GM19397 (cell line): ENCODE measurements at regions not wholly inside any gene's neighbourhood (a gene's known extent, or its start where the extent isn't known, plus 50 kb on each side); places are given as distances from the start of the nearest gene placed in this dataset.
"Not testable (repeated sequence)": the region's sequence is repeated elsewhere in the genome, so short reads cannot be mapped to it uniquely, and the experiment has no call there.

ENCODE experiments used
- ATAC-seq: cut with Tn5 transposase; IDR thresholded peaks from one replicate; pipeline ENCODE4 v1.9.1; 2021; ENCODE audit warnings: mild to moderate bottlenecking, moderate library complexity; ENCODE audit not compliant: unreplicated experiment

DNA sequence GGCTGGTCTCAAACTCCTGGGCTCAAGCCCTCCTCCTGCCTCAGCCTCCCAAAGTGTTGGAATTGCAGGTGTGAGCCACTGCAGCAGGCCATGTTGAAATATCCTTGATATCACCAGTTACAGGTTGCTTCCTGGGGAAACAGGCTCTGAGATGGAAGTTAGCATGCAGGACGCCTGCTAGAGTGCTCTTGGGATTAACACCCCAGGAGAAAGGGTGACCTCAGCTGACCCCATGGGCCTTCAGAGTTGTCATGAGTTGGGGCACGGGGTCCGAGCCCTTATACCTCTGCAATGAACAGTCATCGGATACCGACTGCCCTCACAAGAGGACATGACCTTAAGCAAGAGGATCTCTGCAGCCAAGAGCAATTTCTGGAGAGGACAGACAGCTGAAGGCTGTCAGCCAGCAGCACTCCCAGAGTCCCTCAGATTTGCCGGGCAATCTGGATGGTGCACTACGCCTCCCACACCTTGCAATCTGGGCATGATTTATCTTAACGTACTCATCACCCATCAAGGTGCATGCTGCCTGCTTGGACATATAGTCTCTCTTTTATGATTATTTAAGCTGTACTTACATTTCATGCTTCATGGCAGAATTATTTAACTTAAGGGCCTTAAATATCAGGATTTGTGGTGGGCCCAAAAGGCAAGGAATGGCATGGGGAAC lies 134.6 kb downstream of the ADSS2 start:
- ATAC-seq, result no peak

DNA sequence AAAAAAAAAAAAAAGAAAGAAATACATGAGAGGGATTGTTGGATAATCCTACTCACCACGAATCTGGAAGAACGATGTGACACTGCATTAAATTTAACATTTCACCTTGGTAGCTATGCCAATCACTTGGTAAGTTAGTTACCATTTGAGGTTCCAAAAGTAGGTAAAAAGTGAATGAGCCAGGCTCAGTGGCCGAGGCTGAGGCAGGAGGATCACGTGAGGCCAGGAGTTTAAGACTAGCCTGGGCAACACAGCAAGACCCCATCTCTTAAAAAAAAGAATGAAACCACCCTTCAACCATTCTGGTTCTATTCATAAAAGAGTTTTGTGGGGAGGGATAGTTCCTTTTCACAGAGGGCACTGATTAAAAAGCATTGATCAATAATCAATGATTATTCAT lies 133.6 kb downstream of the ADSS2 start:
- ATAC-seq, result no peak

DNA sequence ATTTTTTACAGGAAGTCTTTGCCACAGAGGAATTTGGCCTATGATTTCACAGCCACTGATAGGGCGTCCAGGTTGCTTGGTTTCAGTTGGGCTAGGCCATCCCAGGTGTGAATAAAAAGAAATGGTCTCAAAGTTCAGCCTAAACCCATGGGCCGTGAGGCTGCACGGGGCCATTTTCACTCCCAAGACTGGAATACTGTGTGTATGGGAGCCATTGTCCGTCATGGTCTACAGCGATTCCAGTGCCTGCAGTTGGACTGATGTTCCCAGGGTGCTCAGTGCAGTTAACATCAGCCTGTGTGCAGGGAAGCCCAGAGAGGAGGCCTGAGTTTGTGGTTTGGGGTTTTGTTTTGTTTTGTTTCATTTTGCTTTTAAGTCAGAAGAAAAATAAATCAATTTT lies 133.2 kb downstream of the ADSS2 start:
- no peak for ATAC-seq

DNA sequence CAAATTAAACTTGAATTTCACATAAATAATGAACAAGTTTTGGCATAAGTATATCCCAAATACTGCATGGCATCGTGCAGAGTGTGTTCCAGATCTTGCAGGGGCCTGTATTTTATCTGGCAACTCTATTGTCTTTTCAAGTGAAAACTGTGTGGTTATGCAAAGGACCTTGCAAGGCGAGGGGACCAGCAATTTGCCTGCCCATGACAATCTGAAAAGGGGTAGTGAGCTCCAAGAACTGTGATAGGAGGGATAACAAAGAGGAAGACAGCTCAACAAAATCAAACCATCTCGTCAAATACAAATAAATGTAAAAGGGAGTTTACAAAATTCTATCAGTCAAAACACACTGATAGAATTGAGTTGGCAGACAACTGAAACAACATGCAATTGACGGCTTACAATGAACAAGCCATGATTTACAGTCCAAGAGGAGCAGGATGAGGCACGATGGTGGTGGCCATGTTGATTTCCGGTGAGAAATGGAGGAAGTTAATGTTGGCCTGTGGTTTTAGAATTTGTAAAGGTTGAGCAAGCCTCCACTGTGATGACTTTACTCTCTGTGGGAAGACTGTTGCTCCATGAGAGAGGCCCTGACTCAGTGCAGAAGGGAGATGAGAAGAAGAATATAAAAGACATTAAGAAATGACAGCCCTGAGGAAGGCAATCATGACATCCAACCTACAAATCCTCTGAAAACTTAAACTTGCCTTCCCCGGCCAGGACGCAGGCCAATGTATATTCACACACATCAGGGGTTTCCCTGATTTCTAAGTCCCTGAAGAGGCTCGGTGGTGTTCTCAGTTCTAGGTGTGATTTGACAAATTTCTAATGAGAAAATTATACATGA lies 132.2 kb downstream of the ADSS2 start:
- peak; percentile 81 for ATAC-seq

DNA sequence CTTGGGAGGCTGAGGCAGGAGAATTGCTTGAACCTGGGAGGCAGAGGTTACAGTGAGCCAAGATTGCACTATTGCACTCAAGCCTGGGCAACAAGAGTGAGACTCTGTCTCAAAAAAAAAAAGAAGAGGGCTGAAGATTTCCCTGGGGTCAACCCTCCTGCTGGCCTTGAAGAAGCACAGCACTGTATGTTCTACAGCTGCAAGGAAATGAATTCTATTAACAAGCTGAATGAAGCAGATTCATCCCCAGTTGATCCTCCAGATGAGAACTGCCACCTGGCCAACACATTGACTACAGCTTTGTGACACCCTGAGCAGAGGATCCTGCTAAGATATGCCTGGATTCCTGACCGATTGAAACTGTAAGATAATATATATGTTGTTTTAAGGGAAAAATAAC lies 129.5 kb downstream of the ADSS2 start:
- no peak for ATAC-seq

DNA sequence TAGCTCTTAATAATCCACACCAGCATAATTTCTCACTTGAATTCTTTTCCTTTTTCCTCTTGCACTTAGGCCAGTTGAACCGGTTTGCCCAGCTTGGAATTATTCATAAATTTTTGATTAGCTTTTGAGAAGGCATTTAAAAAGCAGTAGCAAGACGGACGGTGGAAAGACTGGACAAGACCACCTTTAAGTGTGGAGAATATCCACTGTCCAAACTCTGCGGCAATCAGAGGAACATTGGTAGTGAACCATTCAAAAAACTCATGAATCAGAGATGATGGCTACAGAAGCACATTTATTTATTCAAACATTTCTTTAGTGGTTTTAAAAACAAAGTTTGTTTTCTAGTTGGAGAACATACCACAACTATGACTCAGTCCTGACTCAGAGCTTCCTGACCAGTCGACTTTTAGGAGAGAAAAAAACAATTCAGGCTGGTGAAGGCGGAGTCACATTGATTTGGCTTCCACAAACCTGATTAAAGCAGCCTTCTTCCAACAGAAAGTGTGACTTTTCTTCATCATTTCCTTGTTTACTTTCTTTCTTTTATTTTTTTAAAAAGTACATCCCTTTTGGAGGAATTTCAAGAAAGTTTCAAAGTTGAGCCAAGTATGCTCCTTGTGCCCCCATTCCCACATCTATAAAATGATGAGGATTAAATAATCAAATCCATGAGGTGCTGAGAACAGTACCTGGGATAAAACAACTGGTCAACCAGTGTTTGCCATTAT lies 128.8 kb downstream of the ADSS2 start:
- no peak for ATAC-seq

DNA sequence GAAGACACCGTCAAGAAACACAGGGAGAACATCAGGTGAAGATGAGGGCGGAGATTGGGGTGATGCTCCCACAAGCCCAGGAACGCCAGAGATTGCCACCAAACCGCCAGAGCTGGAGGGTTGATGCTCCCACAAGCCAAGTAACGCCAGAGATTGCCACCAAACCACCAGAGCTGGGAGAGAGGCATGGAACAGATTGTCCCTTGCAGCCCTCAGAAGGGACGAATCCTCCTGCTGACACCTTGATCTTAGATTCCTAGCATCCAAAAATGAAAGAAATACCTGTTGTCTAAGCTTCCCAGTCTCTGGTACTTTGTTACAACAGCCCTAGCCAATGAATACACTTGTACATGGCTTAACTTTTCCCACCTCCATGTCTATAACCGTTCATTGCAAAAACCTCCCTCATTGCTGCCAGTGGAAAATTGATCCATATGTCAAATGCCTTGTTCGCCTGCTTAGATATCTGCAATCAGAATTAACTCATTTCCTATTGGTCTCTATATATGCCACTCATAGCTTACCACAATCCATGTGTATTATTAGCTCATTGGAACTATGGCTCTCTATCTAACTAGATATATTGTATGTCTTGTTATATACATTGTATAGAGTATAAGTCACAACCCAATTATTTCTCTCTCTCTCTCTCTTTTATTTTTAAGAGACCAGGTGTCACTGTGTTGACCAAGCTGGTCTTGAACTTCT lies 127.4 kb downstream of the ADSS2 start:
- ATAC-seq, result no peak

DNA sequence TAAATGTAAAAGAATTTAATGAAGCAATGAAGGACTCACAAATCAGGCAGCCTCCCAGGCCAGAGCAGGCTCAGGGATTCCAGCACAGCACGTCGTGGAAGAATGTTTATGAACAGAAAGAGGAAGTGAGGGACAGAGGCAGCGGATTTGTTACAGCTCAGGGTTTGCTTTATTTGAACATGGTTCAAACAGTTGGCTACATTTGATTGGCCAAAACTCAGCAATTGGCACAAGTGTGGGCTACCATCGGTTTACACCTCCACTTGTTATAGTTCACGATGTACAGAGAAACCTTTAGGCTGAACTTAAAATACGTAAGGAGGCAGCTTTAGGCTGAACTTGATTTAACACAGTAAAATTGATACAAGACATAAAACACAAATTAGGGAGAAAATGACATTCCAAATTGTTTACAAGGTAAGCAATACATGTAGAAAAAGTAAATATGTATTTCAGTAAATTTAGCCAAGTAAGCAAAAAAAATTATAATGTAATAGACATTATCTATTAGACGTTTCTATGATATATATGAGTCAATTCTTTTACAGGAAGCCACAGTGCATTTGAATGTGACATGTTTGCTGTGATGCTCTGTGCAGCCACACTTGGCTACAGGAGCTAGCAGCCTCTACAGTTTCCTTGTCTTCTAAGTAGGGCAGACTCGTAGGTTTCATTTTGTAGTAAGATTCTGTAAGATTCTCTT lies 126.5 kb downstream of the ADSS2 start:
- peak; percentile 71 for ATAC-seq

DNA sequence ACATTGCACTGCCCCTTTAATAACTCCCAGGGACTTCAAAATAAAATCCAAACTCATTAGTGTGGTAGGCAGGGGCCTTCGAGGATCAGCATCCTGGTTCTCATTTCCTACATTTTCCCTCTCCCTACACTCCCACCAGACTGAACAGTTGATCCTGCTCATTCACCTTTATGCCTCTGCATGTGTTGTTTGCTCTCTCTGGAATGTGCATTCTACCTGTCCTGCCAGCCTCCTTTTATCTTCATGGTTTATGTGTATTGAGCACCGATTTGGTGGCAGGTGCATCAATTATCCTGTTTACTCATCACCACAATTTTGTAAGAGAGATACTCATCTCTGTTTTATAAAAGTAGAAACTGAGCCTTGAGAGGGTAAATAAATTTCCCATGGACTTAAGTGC lies 125.0 kb downstream of the ADSS2 start:
- no peak for ATAC-seq

DNA sequence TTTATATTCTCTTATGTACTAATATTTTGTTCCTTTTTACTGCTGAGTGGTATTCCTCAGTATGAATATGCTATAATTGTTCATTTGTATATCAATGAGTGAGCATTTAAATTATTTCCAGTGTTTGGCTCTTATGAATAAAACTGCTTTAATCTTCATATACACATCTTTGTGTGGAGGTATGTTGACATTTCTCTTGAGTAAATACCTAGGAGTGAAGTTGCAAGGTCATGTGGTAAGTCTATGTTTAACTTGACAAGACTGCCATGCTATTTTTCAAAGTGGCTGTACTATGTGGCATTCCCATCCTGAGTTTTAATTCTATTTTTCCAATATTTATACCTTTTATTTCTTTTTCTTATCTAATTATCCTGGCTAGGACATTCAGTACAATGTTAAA lies 124.2 kb downstream of the ADSS2 start:
- no peak for ATAC-seq

DNA sequence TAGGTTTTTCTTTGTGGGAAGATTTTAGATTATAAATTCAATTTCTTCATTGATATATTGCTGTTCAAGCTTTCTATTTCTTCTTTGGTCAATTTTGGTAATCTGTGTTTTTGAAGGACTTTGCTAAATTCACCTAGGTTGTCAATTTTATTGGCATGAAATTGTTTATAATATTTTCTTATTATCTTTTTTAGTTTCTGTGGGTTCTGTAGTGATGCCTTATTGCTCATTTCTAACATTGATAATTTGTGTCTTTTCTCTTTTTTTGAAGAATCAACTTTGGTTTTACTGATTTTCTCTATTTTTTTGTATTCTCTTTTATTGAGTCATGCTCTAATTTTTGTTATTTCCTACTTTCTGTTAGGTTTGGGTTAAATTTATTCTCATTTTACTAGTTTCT lies 123.2 kb downstream of the ADSS2 start:
- no peak for ATAC-seq

DNA sequence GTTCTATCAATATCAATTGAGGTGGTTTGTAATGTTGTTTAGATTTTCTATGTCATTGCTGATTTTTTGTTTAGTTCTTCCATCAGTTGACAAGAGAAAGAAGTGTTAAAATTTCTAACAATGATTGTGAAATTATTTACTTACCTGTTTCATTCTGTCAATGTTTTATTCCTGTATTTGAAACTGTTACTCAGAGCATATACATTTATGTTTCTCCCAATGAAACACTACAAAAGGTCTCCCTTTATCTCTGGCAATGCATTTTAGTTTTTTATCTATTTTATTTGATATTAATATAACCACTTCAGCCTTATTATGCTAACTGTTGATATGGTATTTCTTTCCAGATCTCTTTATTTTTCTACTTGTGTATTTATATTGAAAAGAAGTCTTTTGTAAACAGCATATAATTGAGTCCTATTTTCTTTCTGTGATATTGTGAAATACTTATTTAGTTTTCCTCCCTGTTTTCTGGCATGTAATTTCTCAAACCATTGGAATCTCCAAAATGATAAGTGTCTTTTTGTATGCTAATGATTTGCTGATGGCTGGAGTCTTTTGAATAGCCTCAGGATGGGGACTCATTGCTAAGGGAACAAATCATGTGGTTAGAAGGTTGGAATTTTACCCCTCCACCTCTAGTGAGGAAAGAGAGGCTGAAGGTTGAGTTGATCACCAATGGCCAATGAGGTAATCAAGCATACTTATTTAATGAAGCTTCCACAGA lies 122.0 kb downstream of the ADSS2 start:
- no peak for ATAC-seq

DNA sequence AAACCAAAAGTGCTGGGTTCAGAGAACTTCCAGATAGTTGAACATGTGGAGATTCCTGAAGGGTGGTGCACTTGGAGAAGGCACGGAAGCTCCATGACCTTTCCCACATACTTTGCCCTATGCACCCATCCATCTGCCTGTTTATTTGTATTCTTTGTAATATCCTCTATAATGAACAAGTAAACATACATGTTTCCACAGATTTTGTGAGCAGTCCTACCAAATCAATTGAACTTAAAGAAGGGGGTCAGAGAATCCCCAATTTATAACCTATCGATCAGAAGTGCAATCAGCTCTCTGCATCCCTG lies 121.4 kb downstream of the ADSS2 start:
- ATAC-seq, result no peak

DNA sequence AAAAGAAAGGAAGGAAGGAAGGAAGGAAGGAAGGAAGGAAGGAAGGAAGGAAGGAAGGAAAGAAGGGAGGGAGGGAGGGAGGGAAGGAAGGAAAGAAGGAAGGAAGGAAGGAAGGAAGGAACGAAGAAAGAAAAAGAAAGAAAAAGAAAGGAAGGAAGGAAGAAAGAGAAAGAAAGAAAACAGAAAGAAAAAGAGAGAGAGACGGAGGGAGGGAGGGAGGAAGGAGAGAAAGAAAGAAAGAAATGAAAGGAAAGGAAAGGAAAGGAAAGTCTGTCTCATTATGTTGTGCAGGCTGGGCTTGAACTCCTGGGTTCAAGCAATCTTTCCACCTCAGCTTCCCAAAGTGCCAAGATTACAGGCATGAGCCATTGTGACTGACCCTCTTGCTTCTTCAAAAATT lies 118.9 kb downstream of the ADSS2 start:
- not testable (repeated sequence) for ATAC-seq

DNA sequence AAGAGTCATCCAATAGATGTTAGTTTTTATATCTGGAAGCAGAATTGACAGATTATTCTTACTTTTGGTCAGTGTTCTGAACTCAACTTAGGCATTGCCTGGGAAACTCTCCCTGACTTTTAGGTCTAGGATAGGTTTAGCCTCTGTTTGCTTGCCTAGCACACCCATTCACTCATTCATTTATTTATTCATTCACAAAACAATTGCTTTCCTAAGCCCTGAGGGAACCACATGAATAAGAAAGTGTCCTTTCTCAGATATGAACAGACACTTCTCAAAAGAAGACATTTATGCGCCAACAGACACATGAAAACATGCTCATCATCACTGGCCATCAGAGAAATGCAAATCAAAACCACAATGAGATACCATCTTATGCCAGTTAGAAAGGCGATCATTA lies 117.4 kb downstream of the ADSS2 start:
- not testable (repeated sequence) for ATAC-seq

DNA sequence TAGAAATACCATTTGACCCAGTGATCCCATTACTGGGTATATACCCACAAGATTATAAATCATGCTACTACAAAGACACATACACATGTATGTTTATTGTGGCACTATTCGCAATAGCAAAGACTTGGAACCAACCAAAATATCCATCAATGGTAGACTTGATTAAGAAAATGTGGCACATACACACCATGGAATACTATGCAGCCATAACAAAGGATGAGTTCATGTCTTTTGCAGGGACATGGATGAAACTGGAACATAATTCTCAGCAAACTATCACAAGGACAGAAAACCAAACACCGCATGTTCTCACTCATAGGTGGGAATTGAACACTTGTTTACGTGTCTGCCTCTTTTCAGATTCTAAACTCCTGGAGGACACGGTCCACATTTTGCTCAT lies 116.9 kb downstream of the ADSS2 start:
- ATAC-seq, result not testable (repeated sequence)

DNA sequence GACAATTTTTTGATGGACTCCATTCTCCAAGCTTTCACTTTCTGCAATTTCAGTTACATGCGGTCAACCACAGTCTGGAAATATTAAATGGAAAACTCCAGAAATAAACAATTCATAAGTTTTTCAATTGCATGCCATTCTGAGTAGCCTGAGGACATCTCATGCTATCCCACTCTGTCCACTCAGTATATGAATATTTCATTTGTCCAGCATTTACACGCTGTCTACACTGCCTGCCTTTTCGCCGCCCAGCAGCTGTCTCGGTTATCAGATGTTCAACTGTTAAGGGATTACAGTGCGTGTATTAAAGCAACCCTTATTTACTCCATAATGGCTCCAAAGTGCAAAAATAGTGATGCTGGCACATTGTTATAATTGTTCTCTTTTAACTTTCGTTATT lies 116.3 kb downstream of the ADSS2 start:
- ATAC-seq, result no peak

DNA sequence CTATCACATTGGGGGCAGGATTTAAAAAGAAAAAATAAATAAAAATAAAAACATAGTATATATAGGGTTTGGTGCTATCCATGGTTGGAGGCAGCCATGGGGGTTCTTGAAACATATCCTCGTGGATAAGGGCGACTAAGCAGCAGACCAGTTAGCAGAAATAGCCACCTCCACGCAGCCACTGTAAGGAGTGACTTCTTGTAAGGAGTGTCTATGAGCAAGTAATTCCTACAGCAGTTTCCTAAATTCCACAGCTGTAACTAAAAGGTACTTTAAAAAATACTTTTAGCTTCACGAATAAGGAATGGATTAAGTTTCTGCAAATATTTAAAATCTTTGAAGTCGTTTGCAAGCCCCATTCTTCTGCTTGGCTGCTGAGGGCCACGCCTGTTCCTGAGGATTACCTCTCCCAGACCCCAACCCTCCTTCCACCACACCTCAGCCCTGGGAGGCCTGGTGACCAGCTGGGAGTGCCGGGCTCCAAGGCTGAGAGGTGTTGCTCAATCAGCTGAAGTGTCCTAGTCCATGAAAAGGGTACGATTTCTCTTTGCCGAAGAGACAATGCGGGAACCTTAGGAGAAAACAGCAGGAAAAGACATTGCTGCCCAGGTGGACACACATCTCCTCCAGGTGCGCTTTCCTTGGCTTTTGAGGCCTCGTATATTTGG lies 115.3 kb downstream of the ADSS2 start:
- no peak for ATAC-seq

DNA sequence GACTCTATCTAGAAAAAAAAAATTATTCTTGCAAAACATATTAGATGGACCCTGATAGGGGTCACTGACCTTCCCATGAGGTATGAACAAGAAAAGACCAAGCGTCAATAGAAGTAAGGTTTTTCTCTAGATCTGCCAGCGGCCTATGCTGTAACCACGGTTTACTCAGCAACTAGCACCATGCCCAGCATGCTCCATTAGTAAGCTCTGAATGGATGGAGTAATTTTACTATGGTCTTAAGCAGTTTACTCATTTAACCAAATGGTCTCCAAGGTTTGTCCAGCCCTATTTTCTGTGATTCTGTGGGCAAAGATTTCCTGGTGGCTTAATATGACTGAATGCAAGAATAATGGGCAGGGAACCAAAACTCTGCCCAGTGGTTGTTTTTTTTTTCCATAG lies 113.9 kb downstream of the ADSS2 start:
- ATAC-seq, result no peak
